Activated naive CD8-positive, alpha-beta T cell treated with anti-CD3 and anti-CD28 coated beads, Interleukin-2, amount 10 ng/mL, durations not matched to agents 7 days and 5 days (primary cell): ENCODE measurements at regions not wholly inside any gene's neighbourhood (a gene's known extent, or its start where the extent isn't known, plus 50 kb on each side); places are given as distances from the start of the nearest gene placed in this dataset.
"Not testable (repeated sequence)": the region's sequence is repeated elsewhere in the genome, so short reads cannot be mapped to it uniquely, and the experiment has no call there.

ENCODE experiments used
- ATAC-seq: fragments of 150-1000 bp; cut with Tn5 transposase; one replicate; pipeline ENCODE4 v1.10.0; 2021; ENCODE audit warnings: low read depth, moderate library complexity
- POLR2A ChIA-PET: fragments of 350-600 bp; sonication (Branson Sonifier 250); formaldehyde crosslinking; loops from one replicate; lab custom pipeline; 2021; ENCODE audit warnings: antibody characterized with exemption; lab: Charles Lee
- DNase-seq: peaks from one replicate; pipeline ENCODE4 v3.0.0; 2021
- H3K27ac Mint-ChIP-seq: one replicate; pipeline ENCODE4 v1.8.0; 2022; ENCODE audit warnings: mild to moderate bottlenecking, mixed read lengths
- H3K27me3 Mint-ChIP-seq: one replicate; pipeline ENCODE4 v1.8.0; 2022; ENCODE audit warnings: mild to moderate bottlenecking, moderate library complexity, mixed read lengths
- H3K36me3 Mint-ChIP-seq: one replicate; pipeline ENCODE4 v1.8.0; 2021; ENCODE audit warnings: mild to moderate bottlenecking, mixed read lengths
- H3K4me1 Mint-ChIP-seq: one replicate; pipeline ENCODE4 v1.8.0; 2021; ENCODE audit warnings: mixed read lengths
- H3K4me3 Mint-ChIP-seq: one replicate; pipeline ENCODE4 v1.8.0; 2022; ENCODE audit warnings: mild to moderate bottlenecking, moderate library complexity, mixed read lengths
- H3K9me3 Mint-ChIP-seq: one replicate; pipeline ENCODE4 v1.8.0; 2021; ENCODE audit warnings: mixed read lengths

DNA sequence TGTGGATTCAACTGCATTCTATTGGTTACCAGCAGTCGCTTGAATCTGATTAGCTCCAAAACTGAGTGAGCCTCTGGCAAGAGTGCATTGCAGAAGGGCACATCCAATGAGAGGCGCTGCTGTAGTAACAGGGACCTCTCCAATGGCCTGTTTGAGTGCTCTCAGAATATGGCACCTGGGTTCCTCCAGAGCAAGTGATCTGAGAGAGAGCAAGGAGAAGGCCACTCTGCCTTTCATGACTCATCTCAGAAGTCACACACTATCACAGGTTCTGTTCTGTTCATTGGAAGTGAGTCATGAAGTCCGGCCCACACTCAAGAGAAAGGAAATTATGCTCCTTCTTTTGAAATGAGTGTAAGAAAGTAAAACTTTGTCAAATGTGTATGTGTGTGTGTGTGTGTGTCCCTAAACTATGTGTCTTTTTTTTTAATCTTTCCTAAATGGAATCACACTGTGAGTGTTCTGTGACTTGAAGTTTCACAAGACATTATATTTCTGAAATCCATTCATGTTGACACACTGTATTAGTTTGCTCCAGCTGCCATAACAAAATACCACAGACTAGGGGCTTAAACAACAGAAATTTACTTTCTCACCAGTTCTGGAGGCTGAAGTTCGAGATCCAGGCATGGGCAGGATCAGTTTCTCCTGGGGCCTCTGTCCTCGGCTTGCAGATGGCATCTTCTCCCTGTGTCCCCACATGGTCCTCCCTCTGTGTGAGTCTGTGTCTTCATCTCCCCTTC lies 138.3 kb upstream of the CDYL start:
- H3K4me3 Mint-ChIP-seq, result no peak overlapping the region
- no peak overlapping the region for H3K27ac Mint-ChIP-seq
- H3K27me3 Mint-ChIP-seq, result peaks cover 8% of the 10 kb centered on the region
- DNase-seq (no peak), ATAC-seq (peak; percentile 85)
- peaks cover 4% of the 10 kb centered on the region for H3K4me1 Mint-ChIP-seq
- POLR2A ChIA-PET, result no interaction called here
- peaks cover 4% of the 10 kb centered on the region for H3K9me3 Mint-ChIP-seq
- H3K36me3 Mint-ChIP-seq, result peaks cover 2% of the 10 kb centered on the region

DNA sequence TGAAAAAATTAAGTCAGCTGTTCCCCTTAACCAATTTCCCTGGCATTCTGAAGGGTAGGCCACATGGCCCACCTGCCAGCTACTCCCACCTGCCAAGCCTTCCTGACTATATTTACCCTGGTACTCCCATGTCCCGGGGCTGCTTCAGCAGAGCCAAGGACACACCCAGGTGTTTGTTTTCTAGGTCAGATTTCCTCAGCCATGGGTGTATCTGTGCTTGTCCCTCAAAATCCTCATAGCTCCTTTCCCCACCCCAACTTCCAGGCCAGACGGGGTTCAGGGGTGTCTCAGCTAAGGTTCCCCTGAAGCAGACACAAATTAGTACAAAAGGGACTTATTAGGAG lies 139.4 kb upstream of the CDYL start:
- H3K27ac Mint-ChIP-seq, result no peak overlapping the region
- H3K9me3 Mint-ChIP-seq, result peaks cover 4% of the 10 kb centered on the region
- ATAC-seq, result no peak
- H3K4me1 Mint-ChIP-seq, result peaks cover 4% of the 10 kb centered on the region
- peaks cover 6% of the 10 kb centered on the region for H3K27me3 Mint-ChIP-seq
- POLR2A ChIA-PET, result no interaction called here
- no peak overlapping the region for H3K4me3 Mint-ChIP-seq
- H3K36me3 Mint-ChIP-seq, result peaks cover 2% of the 10 kb centered on the region
- DNase-seq, result no peak

DNA sequence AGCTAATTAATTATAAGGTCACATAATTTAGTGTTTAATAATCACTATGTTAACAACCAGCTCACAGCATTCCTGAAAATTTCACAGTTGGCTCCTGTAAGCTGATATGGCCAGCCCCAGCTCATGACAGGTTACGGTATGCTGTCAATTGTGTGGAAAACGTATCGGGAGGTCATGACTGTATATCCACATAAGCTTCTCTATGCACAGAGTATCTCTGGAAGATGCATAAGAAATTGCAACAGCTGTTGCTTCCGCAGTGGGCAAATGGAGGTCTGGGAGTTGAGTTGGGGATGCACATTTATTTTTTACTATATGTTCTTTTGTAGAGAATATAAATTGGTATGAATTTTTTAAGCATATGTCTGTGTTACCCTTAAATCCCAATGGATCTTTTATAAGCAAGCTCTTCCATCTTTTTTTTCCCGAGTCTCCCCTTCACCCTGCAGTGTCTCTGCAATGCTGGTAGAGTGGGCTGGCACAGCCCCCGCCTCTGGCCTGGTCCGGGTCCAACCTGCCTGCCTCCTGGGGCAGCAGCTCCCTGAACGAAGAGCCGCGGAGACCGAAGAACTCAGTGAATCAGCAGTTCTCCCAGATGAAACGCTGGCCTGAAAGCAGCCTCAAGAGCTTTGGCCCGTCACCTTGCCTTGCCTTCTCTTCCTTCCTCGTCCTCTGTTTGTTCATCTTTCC lies 139.9 kb upstream of the CDYL start:
- Mint-ChIP-seq H3K4me3 (no peak overlapping the region), H3K36me3 (peaks cover 2% of the 10 kb centered on the region), H3K9me3 (peaks cover 4% of the 10 kb centered on the region), H3K27me3 (peaks cover 6% of the 10 kb centered on the region), H3K4me1 (peaks cover 4% of the 10 kb centered on the region), H3K27ac (no peak overlapping the region)
- DNase-seq (no peak), ATAC-seq (no peak)
- POLR2A ChIA-PET, result no interaction called here

DNA sequence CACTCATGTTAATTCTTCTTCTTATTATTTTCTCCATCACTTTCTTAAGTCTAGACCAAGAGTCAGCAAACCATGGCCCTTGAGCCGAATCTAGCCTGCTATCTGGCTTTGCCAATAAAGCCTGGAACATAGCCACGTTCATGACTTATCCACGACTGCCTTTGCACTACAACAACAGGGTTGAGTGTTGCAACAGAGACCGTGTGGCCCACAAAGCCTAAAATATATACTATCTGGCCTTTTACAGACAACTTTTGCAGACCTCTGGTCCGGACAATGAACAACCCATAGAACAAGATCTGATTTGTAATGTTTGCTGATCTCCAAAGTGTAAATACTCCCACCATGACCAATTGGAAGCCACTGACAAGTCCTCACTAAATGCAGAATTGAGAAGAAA lies 140.5 kb upstream of the CDYL start:
- no peak overlapping the region for H3K27ac Mint-ChIP-seq
- ATAC-seq (no peak), DNase-seq (no peak)
- POLR2A ChIA-PET, result no interaction called here
- peaks cover 6% of the 10 kb centered on the region for H3K27me3 Mint-ChIP-seq
- peaks cover 2% of the 10 kb centered on the region for H3K36me3 Mint-ChIP-seq
- H3K4me1 Mint-ChIP-seq, result peaks cover 4% of the 10 kb centered on the region
- no peak overlapping the region for H3K4me3 Mint-ChIP-seq
- peaks cover 4% of the 10 kb centered on the region for H3K9me3 Mint-ChIP-seq

DNA sequence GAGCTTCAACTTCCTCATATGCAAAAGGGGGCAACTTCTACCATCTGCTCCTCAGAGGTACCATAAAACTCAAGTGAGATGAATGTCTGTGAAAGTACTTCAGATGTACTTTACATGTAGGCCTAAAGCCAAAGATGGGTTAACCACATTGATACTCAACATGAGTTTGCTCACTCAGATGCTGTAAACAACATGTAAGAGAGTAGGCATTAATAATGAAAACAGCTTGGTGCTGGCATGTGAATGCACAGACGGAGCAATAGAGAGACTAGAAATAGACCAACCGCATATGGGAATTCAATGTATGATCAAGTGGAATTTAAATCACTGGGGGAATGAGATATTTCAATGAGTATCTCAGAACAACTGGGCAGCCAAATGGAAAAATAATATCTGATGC lies 143.8 kb upstream of the CDYL start:
- DNase-seq (no peak), ATAC-seq (no peak)
- H3K27me3 Mint-ChIP-seq, result no peaks in the 10 kb centered on the region
- H3K4me1 Mint-ChIP-seq, result no peaks in the 10 kb centered on the region
- H3K36me3 Mint-ChIP-seq, result no peaks in the 10 kb centered on the region
- POLR2A ChIA-PET, result no interaction called here
- H3K4me3 Mint-ChIP-seq, result no peak overlapping the region
- H3K9me3 Mint-ChIP-seq, result peaks cover 9% of the 10 kb centered on the region
- H3K27ac Mint-ChIP-seq, result no peak overlapping the region

DNA sequence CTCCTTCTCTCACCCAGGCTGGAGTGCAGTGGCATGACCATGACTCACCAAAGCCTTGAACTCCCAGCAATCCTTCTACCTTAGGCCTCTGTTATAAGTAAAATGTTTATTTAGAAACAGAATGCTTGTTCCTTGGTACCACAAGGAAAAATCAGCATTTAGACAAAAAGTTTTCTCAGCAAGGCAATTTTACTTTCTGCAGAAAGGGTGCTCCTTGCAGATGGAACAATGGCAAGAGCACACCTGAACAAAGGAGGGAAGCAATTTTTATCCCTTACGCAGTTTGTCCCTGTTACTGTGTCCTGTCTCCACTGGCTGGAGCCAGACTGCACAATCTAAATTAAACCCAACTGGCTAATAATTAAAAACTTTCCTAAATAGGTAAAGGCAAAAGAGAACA lies 146.4 kb upstream of the CDYL start:
- ATAC-seq, H3K36me3 Mint-ChIP-seq, H3K4me3 Mint-ChIP-seq, H3K27ac Mint-ChIP-seq, H3K9me3 Mint-ChIP-seq, H3K4me1 Mint-ChIP-seq, H3K27me3 Mint-ChIP-seq, DNase-seq, POLR2A ChIA-PET: not testable (repeated sequence)

DNA sequence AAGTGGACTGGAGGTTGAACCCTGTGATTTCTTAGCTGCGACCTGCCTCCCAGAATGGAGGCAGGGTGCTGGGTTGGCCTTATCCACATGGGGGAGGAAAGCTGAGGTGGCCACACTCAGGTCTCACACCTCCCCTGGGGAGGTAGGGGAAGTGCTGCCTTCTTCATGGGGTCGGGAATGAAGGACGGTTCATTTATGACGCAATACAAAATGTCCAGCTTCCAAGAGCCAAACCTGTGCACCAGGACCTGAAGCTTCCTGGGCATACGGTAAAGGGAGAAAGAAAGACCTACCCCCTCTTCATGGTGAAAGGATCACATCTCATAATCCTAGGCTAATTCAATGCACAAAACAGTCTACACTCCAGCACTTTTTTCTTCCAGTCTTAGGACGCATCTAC lies 150.6 kb upstream of the CDYL start:
- no peak overlapping the region for H3K4me3 Mint-ChIP-seq

DNA sequence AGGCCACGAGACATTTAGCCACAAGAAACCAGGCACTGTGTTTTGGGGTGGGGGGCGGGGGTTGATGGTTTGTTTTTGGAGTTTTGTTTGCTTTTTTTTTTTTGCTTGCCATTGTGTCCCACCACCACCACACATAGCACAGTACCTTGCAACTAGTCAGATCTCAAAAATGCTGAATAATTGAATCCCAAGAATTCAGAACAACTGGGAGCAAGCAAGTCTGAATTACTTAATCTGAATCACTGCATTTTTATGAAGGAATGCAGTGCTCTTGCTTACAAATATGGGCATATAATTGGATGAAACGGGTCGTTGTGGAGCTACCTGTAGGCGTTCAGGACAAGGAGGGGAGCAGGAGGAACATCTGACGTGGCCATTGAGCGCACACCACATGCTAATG lies 151.5 kb upstream of the CDYL start:
- ATAC-seq (no peak), DNase-seq (no peak)
- H3K9me3 Mint-ChIP-seq, result peaks cover 9% of the 10 kb centered on the region
- H3K36me3 Mint-ChIP-seq, result no peaks in the 10 kb centered on the region
- no peaks in the 10 kb centered on the region for H3K4me1 Mint-ChIP-seq
- POLR2A ChIA-PET, result no interaction called here
- H3K27ac Mint-ChIP-seq, result no peak overlapping the region
- no peak overlapping the region for H3K4me3 Mint-ChIP-seq
- H3K27me3 Mint-ChIP-seq, result no peaks in the 10 kb centered on the region

More for the DNA sequence above, 150.6 kb upstream of the CDYL start:
- H3K4me1 Mint-ChIP-seq, result no peaks in the 10 kb centered on the region
- ATAC-seq (no peak), DNase-seq (no peak)
- H3K9me3 Mint-ChIP-seq, result peaks cover 11% of the 10 kb centered on the region
- no peaks in the 10 kb centered on the region for H3K27me3 Mint-ChIP-seq
- POLR2A ChIA-PET, result no interaction called here
- no peaks in the 10 kb centered on the region for H3K36me3 Mint-ChIP-seq
- H3K27ac Mint-ChIP-seq, result no peak overlapping the region

DNA sequence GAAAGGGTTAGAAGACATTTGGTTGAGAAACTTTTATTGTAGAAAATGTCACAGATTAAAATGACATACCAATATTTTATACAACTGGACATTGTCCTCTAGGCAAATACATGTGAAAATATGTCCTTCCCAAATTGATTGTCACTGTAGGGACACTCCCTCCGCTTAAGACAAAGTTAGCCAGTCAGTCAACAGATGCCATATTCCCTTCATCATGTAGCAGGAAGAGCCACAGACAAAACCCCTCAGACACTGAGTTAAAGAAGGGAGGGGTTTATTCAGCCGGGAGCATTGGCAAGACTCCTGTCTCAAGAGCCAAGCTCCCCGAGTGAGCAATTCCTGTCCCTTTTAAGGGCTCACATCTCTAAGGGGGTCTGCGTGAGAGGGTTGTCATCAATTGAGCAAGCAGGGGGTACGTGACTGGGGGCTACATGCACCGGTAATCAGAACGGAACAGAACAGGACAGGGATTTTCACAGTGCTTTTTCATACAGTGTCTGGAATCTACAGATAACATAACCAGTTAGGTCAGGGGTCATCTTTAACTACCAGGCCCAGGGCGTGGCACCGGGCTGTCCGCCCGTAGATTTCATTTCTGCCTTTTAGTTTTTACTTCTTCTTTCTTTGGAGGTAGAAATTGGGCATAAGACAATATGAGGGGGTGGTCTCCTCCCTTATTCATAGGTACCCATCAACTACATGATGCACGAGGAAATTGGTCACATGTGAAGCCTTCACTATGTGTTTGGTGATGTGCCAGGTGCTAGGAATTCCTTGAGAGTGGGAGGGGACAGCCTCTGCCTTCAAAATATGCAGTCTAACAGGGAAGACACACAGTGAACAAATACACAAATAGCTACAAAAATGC lies 155.7 kb upstream of the CDYL start:
- no peaks in the 10 kb centered on the region for H3K36me3 Mint-ChIP-seq
- ATAC-seq (no peak), DNase-seq (no peak)
- H3K4me1 Mint-ChIP-seq, result no peaks in the 10 kb centered on the region
- H3K27ac Mint-ChIP-seq, result no peak overlapping the region
- H3K27me3 Mint-ChIP-seq, result no peaks in the 10 kb centered on the region
- H3K9me3 Mint-ChIP-seq, result peaks cover 2% of the 10 kb centered on the region
- POLR2A ChIA-PET, result no interaction called here
- H3K4me3 Mint-ChIP-seq, result no peak overlapping the region

DNA sequence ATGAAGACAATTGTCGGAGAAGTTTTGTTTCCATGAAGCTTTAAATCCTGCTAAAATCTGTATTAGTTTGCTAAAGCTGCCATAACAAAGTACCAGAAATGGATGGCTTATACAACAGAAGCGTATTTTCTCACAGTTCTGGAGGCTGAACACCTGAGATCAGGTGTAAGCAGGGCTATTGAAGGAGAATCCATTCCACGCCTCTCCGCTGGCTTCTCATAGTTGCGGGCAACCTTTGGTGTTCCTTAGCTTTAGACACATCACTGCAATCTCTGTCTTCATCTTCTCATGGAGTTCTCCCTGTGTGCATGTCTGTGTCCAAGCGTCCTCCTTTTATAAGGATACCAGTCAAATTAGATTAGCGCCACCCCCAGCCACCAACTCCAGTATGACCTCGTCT lies 159.9 kb upstream of the CDYL start:
- no peak for ATAC-seq
- POLR2A ChIA-PET, result no interaction called here
- no peaks in the 10 kb centered on the region for H3K27me3 Mint-ChIP-seq

DNA sequence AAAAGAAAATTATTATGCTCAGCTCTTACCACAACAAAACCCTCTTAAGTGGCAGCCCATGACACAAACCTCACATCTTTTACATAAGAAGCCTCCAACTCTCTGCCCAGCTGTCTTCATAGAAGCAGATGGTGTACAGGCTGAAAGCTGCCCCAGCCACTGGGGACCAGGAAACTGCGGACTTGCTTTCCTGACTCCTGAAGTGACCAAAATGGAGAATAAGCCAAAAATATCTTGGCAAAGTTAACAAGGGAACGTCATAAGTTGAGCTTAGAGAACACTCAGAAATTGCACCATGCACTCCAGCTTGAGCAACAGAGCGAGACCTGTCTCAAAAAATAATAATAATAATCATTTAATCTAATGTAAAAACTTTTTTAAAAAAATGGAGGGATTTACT lies 160.3 kb upstream of the CDYL start:
- no peak overlapping the region for H3K4me3 Mint-ChIP-seq
- DNase-seq, result no peak
- POLR2A ChIA-PET, result no interaction called here
- H3K36me3 Mint-ChIP-seq, result no peaks in the 10 kb centered on the region
- peaks cover 1% of the 10 kb centered on the region for H3K4me1 Mint-ChIP-seq
- H3K9me3 Mint-ChIP-seq, result no peaks in the 10 kb centered on the region
- H3K27ac Mint-ChIP-seq, result no peak overlapping the region
- no peaks in the 10 kb centered on the region for H3K27me3 Mint-ChIP-seq
- ATAC-seq, result no peak

More for the DNA sequence above, 159.9 kb upstream of the CDYL start:
- Mint-ChIP-seq H3K4me3 (no peak overlapping the region), H3K4me1 (no peaks in the 10 kb centered on the region), H3K36me3 (no peaks in the 10 kb centered on the region), H3K9me3 (no peaks in the 10 kb centered on the region), H3K27ac (no peak overlapping the region)
- no peak for DNase-seq

DNA sequence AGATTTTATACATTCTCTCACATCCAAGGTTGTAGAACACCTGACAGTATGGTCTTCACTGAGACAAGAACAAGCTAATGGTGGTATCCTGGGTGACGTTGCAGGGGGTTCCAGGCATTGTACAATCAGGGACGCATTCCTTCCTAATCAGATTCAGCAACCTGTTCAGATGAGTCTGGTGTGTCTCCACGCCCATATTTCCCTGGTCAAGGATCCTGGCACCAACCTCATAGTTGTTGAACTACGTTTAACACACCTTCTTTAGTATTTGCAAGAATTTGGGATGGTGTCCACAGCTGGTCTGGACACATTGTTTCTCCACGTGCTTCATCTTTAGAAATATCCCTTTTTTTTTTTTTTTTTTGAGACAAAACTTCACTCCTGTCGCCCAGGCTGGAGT lies 161.0 kb upstream of the CDYL start:
- Mint-ChIP-seq H3K36me3 (no peaks in the 10 kb centered on the region), H3K27ac (no peak overlapping the region), H3K9me3 (no peaks in the 10 kb centered on the region), H3K4me3 (no peak overlapping the region), H3K4me1 (peaks cover 3% of the 10 kb centered on the region), H3K27me3 (no peaks in the 10 kb centered on the region)
- POLR2A ChIA-PET, result no interaction called here
- no peak for ATAC-seq
- DNase-seq, result no peak

DNA sequence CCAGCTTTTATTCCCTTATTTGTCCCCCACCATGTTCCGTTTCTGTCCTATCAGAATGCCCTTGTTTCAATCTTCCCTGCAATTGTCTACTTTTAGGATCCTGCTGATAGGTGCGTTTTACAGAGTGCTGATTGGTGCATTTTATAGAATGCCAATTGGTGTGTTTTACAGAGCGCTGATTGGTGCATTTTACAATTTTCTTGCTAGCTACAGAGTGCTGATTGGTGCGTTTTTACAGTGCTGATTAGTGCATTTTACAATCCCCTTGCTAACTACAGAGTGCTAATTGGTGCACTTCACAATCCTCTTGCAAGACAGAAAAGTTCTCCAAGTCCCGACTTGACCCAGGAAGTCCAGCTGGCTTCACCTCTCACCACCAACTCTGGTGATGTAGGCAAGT lies 161.6 kb upstream of the CDYL start:
- H3K9me3 Mint-ChIP-seq, result no peaks in the 10 kb centered on the region
- POLR2A ChIA-PET, result no interaction called here
- H3K4me3 Mint-ChIP-seq, result no peak overlapping the region
- H3K27me3 Mint-ChIP-seq, result no peaks in the 10 kb centered on the region
- ATAC-seq, result no peak
- DNase-seq, result no peak
- no peak overlapping the region for H3K27ac Mint-ChIP-seq
- H3K4me1 Mint-ChIP-seq, result peaks cover 5% of the 10 kb centered on the region
- H3K36me3 Mint-ChIP-seq, result no peaks in the 10 kb centered on the region

DNA sequence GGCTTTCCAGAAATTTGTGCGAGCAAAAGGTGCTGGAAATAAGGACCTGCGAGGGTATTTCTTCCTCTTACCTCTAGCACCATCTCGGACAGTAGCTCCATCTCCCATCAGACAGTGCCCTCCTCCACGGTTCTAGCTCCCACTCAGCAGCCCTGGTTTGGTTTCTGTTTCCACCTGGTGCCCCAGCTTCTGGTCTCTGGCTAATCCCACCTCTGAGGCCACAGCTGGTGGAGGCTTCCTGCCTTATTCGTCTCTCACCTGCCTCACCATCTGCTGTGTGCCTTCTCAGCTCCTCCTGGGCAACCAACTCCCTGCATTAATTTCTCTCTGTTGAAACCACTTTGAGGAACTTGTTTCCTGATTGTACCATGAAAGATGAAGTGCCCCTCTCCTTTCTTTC lies 162.4 kb upstream of the CDYL start:
- no peaks in the 10 kb centered on the region for H3K9me3 Mint-ChIP-seq
- POLR2A ChIA-PET, result no interaction called here
- no peak overlapping the region for H3K4me3 Mint-ChIP-seq
- no peaks in the 10 kb centered on the region for H3K36me3 Mint-ChIP-seq
- H3K27me3 Mint-ChIP-seq, result no peaks in the 10 kb centered on the region
- H3K4me1 Mint-ChIP-seq, result peaks cover 5% of the 10 kb centered on the region
- no peak for ATAC-seq
- DNase-seq, result no peak
- no peak overlapping the region for H3K27ac Mint-ChIP-seq
